ENCODE measurements at regions not wholly inside any gene's neighbourhood (a gene's known extent, or its start where the extent isn't known, plus 50 kb on each side); places are given as distances from the start of the nearest gene placed in this dataset.
A peak's percentile ranks its signal among the peaks of the same experiment; 100 is the strongest.
"Not testable (repeated sequence)": the region's sequence is repeated elsewhere in the genome, so short reads cannot be mapped to it uniquely, and the experiment has no call there.

DNA sequence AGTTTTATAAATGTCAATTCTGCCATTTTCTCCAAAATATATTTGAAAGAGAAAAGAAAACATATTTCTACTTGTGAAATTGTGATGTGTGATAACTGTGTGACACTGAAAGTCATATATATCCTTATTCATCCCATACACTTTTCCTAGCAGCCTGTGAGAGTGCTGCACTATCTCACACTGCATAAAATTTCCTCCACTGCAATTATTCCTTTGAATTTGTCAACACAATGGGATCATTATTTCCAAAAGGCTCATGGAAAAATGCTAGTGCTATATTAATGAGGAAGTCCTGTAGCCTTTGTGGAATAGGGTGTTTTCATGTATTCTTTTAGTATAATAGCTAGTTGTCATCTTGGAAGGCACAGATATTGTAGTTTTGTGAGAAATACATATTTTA, 504.1 kb downstream of the RPL10L start:
- no peak for DNase-seq (ENCODE audit: low spot score)

DNA sequence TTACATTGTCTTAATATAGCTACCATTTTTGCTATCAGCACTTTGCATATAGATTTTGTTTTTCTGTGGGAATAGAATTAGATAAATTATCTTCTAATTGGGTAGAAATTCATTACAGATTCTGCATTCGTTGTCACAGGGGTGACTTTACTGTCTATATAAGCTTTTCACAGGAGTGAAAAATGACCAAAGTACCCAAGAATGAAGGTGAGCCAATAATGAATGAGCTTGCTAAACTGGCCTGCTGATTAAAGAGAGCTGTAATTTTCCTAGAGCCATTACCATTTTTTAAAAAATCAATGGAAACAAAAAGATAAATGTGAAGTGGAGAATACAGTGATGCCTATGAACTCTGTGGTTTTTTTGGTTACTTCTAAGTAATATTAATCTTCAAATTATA, 504.6 kb downstream of the RPL10L start:
- no peak for DNase-seq (ENCODE audit: low spot score)

- no peak for DNase-seq (ENCODE audit: low spot score)
These were observed 511.1 kb downstream of the RPL10L start for GRCh38 chr14:46140445-46140844.

DNA sequence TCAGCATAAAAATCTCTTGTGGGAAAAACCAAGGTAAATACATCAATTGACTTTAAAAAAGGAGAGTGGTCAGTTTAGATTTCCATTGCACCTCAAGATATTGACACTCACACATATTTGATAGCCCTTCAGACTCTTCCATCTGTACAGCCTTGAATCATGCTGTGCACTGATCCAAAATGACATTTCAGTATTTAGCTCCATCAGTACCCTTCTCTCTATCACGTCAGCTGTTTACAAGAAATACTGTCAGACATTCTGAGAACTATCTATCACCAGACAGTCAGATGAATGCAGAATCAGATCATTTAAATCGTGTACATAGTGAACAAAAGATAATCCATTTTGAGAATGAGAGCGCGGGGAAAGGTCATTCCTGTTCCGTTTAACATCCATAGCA, 511.9 kb downstream of the RPL10L start:
- DNase-seq (ENCODE audit: low spot score): no peak

DNA sequence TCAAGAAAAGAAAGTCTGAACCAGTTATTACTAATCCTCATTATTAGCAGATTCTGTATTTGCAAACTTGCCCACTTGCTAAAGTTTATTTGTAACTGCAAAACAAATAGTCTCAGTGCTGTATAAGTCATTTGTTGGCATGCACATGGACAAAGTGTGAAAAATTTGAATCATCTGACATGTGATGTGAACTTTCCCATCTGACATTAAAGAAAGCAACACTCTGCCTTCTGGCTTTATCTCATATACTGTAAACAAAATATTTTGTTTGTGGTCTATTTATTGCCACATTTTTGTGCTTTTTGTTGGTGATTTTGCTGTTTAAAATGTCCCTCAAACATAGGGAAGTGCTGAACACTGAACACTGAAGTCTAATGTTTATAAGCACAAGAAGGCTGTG, 513.8 kb downstream of the RPL10L start:
- DNase-seq (ENCODE audit: low spot score): no peak

- DNase-seq (ENCODE audit: low spot score): no peak
These were observed 515.1 kb downstream of the RPL10L start for GRCh38 chr14:46136456-46136855.

GRCh38 chr14:46108228-46108627, 543.4 kb downstream of the RPL10L start:
- no peak for DNase-seq (ENCODE audit: low spot score)

DNA sequence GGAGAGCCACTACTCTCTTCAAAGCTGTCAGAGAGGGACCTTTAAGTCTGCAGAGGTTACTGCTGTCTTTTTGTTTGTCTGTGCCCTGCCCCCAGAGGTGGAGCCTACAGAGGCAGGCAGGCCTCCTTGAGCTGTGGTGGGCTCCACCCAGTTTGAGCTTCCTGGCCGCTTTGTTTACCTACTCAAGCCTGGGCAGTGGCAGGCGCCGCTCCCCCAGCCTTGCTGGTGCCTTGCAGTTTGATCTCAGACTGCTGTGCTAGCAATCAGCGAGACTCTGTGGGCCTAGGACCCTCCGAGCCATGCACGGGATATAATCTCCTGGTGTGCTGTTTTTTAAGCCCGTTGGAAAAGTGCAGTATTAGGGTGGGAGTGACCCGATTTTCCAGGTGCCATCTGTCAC, 550.7 kb downstream of the RPL10L start:
- not testable (repeated sequence) for DNase-seq (ENCODE audit: low spot score)

DNA sequence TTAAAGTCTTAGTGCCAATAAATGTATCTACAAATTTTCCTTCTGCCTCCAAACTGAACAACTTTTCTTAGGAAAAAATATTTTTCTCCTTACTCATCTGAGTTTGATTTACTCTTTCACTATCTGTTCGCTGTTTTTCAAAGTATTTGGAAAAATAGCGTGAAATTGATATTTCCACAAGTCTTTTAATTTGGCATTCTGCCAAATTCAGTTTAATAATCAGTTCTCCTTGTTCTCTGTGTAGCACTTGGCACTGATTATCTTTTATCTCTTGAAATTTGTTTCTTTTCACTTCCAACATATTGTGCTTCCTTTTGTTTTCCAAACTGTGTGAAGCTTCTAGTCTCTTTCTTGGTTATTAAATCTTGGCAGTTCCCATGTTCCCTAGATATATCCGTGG, 559.8 kb downstream of the RPL10L start:
- DNase-seq (ENCODE audit: low spot score): no peak

GRCh38 chr14:46087604-46088003, 564.0 kb downstream of the RPL10L start:
- no peak for DNase-seq (ENCODE audit: low spot score)

GRCh38 chr14:46074061-46074460, 577.5 kb downstream of the RPL10L start:
- no peak for DNase-seq (ENCODE audit: low spot score)

DNA sequence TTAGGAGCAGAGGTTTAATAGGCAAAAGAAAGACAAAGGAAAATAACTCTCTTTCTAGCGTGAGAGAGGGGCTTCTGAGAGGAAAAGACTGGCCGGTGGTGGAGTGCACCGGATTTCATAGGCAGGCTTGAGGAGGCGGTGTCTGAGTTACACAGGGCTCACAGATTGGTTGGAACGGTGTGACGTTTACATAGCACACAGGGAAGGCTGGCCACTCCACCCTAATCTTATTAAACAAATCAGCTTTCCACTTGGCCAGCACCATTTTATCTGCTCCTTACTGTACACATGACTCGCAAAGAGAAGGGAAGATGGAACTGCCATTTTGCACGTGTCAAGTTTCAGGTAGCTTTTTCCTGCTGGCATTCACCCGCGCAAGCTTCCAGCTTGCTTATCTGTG, 587.7 kb downstream of the RPL10L start:
- DNase-seq (ENCODE audit: low spot score): no peak

- DNase-seq (ENCODE audit: low spot score): no peak
These were observed 592.5 kb downstream of the RPL10L start for GRCh38 chr14:46058964-46059563.

DNA sequence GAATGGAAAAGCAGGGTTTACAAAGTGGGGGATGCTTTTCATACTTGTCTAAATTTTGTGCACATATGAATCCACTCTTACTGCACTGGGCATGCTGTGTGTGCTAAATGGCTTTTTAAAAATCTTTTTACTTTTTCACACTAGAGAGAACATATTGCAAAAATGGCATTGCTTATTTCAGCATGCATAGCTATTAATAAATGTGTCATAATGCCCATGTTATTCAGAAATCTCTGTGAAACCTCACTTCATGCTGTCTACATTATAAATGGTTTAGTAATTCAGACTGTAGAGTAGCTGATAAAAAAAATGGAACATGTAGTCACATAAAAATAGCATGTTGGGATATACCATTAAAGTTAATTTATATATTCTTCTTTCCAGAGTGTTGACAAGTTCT, 593.8 kb downstream of the RPL10L start:
- DNase-seq (ENCODE audit: low spot score): no peak

GRCh38 chr14:46054526-46054925, 597.1 kb downstream of the RPL10L start:
- peak; percentile 13 for DNase-seq (ENCODE audit: low spot score)

DNA sequence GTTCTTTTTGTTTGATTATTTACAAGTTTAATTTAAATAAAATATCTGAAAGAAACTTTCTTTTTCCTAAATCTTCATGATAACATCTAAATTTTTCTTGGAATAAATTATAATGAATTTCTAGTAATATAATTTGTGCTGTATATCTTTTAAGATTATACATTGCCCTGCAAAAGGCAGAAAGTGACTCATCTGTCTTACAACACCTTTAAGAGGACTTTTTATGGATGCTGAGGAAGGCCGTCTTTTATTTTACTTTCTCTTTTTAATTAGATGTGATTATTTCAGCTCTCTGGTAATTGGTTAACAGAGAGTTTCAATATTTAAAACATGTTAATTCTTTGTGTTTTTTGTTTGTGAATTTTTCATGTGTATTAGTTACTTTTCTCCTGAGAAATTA, 598.4 kb downstream of the RPL10L start:
- DNase-seq (ENCODE audit: low spot score): no peak

- no peak for DNase-seq (ENCODE audit: low spot score)
These were observed 599.8 kb downstream of the RPL10L start for GRCh38 chr14:46051796-46052195.

DNA sequence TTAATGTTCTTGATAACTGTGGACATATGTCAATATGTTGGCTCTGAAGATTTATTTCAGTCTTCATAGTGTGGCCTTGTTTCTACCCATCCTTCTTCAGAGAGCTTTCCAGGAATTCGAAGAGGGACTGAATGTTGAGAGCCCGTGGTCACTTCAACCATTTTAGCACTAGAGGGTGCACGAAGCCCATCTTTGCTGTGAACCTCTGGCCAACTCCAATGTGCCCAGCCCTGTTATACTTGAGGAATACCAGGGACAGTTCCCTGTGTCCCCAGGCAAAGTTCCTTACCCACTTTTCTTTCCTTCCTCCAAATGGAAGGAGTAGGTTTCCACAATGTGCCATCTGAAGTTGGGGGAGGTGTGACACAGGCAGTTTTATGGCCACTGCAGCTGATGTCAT, 603.5 kb downstream of the RPL10L start:
- DNase-seq (ENCODE audit: low spot score): peak; percentile 21

- DNase-seq (ENCODE audit: low spot score): no peak
These were observed 615.5 kb downstream of the RPL10L start for GRCh38 chr14:46036099-46036498.

DNA sequence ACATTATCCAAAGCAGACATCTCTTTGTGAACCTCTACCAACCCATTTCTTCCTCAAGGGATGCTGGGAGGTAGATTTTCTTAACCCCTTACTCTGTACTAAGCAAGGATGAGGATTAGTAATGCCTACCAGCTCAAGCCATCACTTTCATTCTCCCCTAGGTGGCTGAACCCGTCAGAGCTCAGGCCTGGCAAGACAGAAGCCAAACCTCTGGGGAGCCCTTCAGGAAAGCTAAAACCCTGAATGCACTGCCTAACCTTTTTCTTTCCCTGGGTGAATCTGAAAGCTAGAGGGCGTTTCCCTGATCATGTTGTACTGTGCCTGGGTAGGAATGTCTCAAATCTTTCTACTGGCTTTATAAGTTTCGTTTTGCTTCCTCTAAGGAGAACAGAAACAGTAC, 617.3 kb downstream of the RPL10L start:
- DNase-seq (ENCODE audit: low spot score): no peak

DNA sequence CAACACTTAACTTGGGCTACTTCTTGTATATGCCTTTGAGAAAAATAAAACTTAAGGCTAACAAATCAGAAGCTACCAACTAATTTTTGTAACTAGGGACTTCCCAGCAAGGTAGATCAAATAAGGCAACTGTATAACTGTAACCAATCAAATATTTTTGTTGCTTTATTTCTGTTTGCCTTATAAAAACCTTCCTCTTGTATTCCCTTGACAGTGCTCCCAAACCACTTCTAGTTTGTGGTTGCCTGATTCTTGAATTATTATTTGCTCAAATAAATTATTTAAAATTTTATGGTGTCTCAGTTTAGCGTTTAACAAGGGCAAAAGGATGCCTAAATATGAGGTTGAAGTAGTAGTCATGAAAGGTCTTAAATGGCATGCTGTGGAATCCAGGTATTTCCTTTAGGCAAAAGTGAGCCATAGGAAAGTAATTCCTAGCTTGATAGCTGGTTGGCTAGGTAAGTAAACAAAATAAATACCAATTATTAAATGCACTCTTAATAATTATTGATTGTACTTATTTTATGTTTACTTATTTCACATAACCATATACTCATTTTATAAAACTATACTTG, 632.6 kb downstream of the RPL10L start:
- DNase-seq (ENCODE audit: low spot score): no peak

- no peak for DNase-seq (ENCODE audit: low spot score)
These were observed 643.2 kb downstream of the RPL10L start for GRCh38 chr14:46008348-46008747.

- no peak for DNase-seq (ENCODE audit: low spot score)
These were observed 653.0 kb downstream of the RPL10L start for GRCh38 chr14:45998554-45998953.

- DNase-seq (ENCODE audit: low spot score): no peak
These were observed 661.3 kb downstream of the RPL10L start for GRCh38 chr14:45990252-45990651.
